ENCODE measurements at regions not wholly inside any gene's neighbourhood (a gene's known extent, or its start where the extent isn't known, plus 50 kb on each side); places are given as distances from the start of the nearest gene placed in this dataset.

- DNase-seq (ENCODE audit: extremely low spot score), result no peak
- CTCF ChIA-PET, result interaction anchor here (0.7 kb wide), 1 partner anchor 345 kb away, joined by 4 read pairs; no protein-coding TSS in a partner anchor
- POLR2A ChIA-PET, result no interaction called here
- TF ChIP-seq SP1 (IDR thresholded peaks at IDR 0.05) (no peak), FOXM1 (IDR thresholded peaks at IDR 0.05; ENCODE audit: borderline replicate concordance) (no peak), FOXK2 (IDR thresholded peaks at IDR 0.05) (no peak), TARDBP (IDR thresholded peaks at IDR 0.05) (no peak)
Observed at GRCh38 chr21:28429161-28429560, 563.5 kb downstream of the LTN1 start.

GRCh38 chr21:28427394-28428022 lies 565.2 kb downstream of the LTN1 start:
- TF ChIP-seq ZNF384 (IDR thresholded peaks at IDR 0.05) (no peak), FOXM1 (IDR thresholded peaks at IDR 0.05; ENCODE audit: borderline replicate concordance) (no peak), ARNT (IDR thresholded peaks at IDR 0.05) (no peak), TARDBP (IDR thresholded peaks at IDR 0.05) (no peak), NFRKB (IDR thresholded peaks at IDR 0.05) (no peak)
- no peak for DNase-seq (ENCODE audit: extremely low spot score)
- ChIA-PET POLR2A (no interaction called here), CTCF (no interaction called here)

- no peak for DNase-seq (ENCODE audit: extremely low spot score)
- CTCF ChIA-PET, result interaction anchor here (0.6 kb wide), 1 partner anchor 188 kb away, joined by 3 read pairs; no protein-coding TSS in a partner anchor
- POLR2A ChIA-PET, result no interaction called here
- no peak for TF ChIP-seq L3MBTL2 (conservative IDR thresholded peaks at IDR 0.05)
- TF ChIP-seq FOXM1 (IDR thresholded peaks at IDR 0.05; ENCODE audit: borderline replicate concordance), result no peak
- no peak for TF ChIP-seq CTBP1 (IDR thresholded peaks at IDR 0.05; ENCODE audit: borderline replicate concordance)
- no peak for TF ChIP-seq FOXK2 (IDR thresholded peaks at IDR 0.05)
- TF ChIP-seq ZNF384 (IDR thresholded peaks at IDR 0.05), result no peak
- TF ChIP-seq SUZ12 (IDR thresholded peaks at IDR 0.05), result no peak
- TF ChIP-seq TARDBP (IDR thresholded peaks at IDR 0.05), result no peak
Observed at GRCh38 chr21:28426545-28426944, 566.1 kb downstream of the LTN1 start.

- TF ChIP-seq CTBP1 (IDR thresholded peaks at IDR 0.05; ENCODE audit: borderline replicate concordance) (no peak), HDGF (IDR thresholded peaks at IDR 0.05; ENCODE audit: borderline replicate concordance) (no peak), FOXK2 (IDR thresholded peaks at IDR 0.05) (no peak), FOXA1 (IDR thresholded peaks at IDR 0.05) (no peak), NFRKB (IDR thresholded peaks at IDR 0.05) (no peak), TARDBP (IDR thresholded peaks at IDR 0.05) (no peak), ARNT (IDR thresholded peaks at IDR 0.05) (no peak), LEF1 (IDR thresholded peaks at IDR 0.05; ENCODE audit: borderline replicate concordance) (no peak), L3MBTL2 (conservative IDR thresholded peaks at IDR 0.05) (no peak), ZNF384 (IDR thresholded peaks at IDR 0.05) (no peak), ELF4 (IDR thresholded peaks at IDR 0.05) (no peak), SUZ12 (IDR thresholded peaks at IDR 0.05) (no peak), FOXM1 (IDR thresholded peaks at IDR 0.05; ENCODE audit: borderline replicate concordance) (no peak), BHLHE40 (IDR thresholded peaks at IDR 0.05; ENCODE audit: borderline replicate concordance) (no peak), PKNOX1 (IDR thresholded peaks at IDR 0.05) (no peak), SP1 (IDR thresholded peaks at IDR 0.05) (no peak)
- ChIA-PET CTCF (no interaction called here), POLR2A (no interaction called here)
- DNase-seq (ENCODE audit: extremely low spot score), result no peak
Observed at GRCh38 chr21:28423521-28424190, 569.0 kb downstream of the LTN1 start.

GRCh38 chr21:28421716-28422524 lies 570.8 kb downstream of the LTN1 start:
- no peak for DNase-seq (ENCODE audit: extremely low spot score)
- ChIA-PET POLR2A (no interaction called here), CTCF (no interaction called here)
- TF ChIP-seq FOXK2 (IDR thresholded peaks at IDR 0.05), result no peak
- no peak for TF ChIP-seq CTBP1 (IDR thresholded peaks at IDR 0.05; ENCODE audit: borderline replicate concordance)
- TF ChIP-seq SUZ12 (IDR thresholded peaks at IDR 0.05), result no peak
- TF ChIP-seq LEF1 (IDR thresholded peaks at IDR 0.05; ENCODE audit: borderline replicate concordance), result no peak
- no peak for TF ChIP-seq SP1 (IDR thresholded peaks at IDR 0.05)
- no peak for TF ChIP-seq FOXM1 (IDR thresholded peaks at IDR 0.05; ENCODE audit: borderline replicate concordance)

GRCh38 chr21:28419811-28420210 lies 572.9 kb downstream of the LTN1 start:
- no peak for DNase-seq (ENCODE audit: extremely low spot score)
- CTCF ChIA-PET, result no interaction called here
- TF ChIP-seq PKNOX1 (IDR thresholded peaks at IDR 0.05) (no peak), FOXM1 (IDR thresholded peaks at IDR 0.05; ENCODE audit: borderline replicate concordance) (no peak), BHLHE40 (IDR thresholded peaks at IDR 0.05; ENCODE audit: borderline replicate concordance) (no peak), NFRKB (IDR thresholded peaks at IDR 0.05) (no peak)
- POLR2A ChIA-PET, result no interaction called here

Measured in HEK293T (cell line).